Neuronal stem cell (in vitro differentiated cells): ENCODE measurements at regions not wholly inside any gene's neighbourhood (a gene's known extent, or its start where the extent isn't known, plus 50 kb on each side); places are given as distances from the start of the nearest gene placed in this dataset.

Experiments
- DNase-seq: peaks from one replicate; pipeline ENCODE4 v3.0.0-alpha.2; 2013; ENCODE audit warnings: low spot score
- H2AFZ ChIP-seq: one replicate; pipeline ENCODE4 v1.6.1; 2013; ENCODE audit warnings: mild to moderate bottlenecking, low read length, inconsistent platforms
- H2AK5ac ChIP-seq: 2 replicates; pipeline ENCODE4 v1.6.1; 2013; ENCODE audit warnings: low read depth, mild to moderate bottlenecking, inconsistent platforms, low read length, moderate library complexity, mixed read lengths
- H2BK120ac ChIP-seq: 2 replicates; pipeline ENCODE4 v1.6.1; 2013; ENCODE audit warnings: low read depth, mild to moderate bottlenecking, inconsistent platforms, low read length, moderate library complexity, mixed read lengths
- H2BK12ac ChIP-seq: one replicate; pipeline ENCODE4 v1.6.1; 2013; ENCODE audit warnings: low read length, inconsistent platforms
- H2BK15ac ChIP-seq: 2 replicates; pipeline ENCODE4 v1.6.1; 2013; ENCODE audit warnings: mild to moderate bottlenecking, low read length, inconsistent platforms, mixed read lengths
- H2BK5ac ChIP-seq: one replicate; pipeline ENCODE4 v1.6.1; 2013; ENCODE audit warnings: inconsistent platforms, mild to moderate bottlenecking, low read length, moderate library complexity
- H3K14ac ChIP-seq: one replicate; pipeline ENCODE4 v1.6.1; 2013; ENCODE audit warnings: low read length, inconsistent platforms
- H3K18ac ChIP-seq: 2 replicates; pipeline ENCODE4 v1.6.1; 2013; ENCODE audit warnings: low read length, inconsistent platforms
- H3K23ac ChIP-seq: 2 replicates; pipeline ENCODE4 v1.6.1; 2013; ENCODE audit warnings: low read depth, mild to moderate bottlenecking, mixed read lengths, low read length, inconsistent platforms; ENCODE audit not compliant: poor library complexity
- H3K27ac ChIP-seq: replicated peaks from 3 replicates; pipeline ENCODE4 v1.5.1; 2013; ENCODE audit warnings: low read length, inconsistent platforms
- H3K27me3 ChIP-seq, 3 experiments: 2 replicates each; pipeline ENCODE4 v1.6.1; 2013; ENCODE audit warnings: low read length in 3 of 3, mild to moderate bottlenecking in 2 of 3, inconsistent platforms in 1 of 3, low read depth in 1 of 3, mixed read lengths in 1 of 3, moderate library complexity in 1 of 3; ENCODE audit not compliant: control insufficient read depth in 3 of 3, insufficient read depth in 3 of 3
- H3K36me3 ChIP-seq, 2 donors: replicated peaks in 1 of 2; 2 replicates each; pipeline ENCODE4 v1.6.1; 2013; ENCODE audit warnings: low read length in 2 of 2; ENCODE audit not compliant: control insufficient read depth in 2 of 2, insufficient read depth in 2 of 2
- H3K4ac ChIP-seq: 2 replicates; pipeline ENCODE4 v1.6.1; 2013; ENCODE audit warnings: inconsistent platforms, mild to moderate bottlenecking, low read length, moderate library complexity
- H3K4me1 ChIP-seq, 2 donors: 1 replicate in 1 of 2; 2 replicates in 1 of 2; pipeline ENCODE4 v1.6.1; 2013; ENCODE audit warnings: low read length in 2 of 2, low read depth in 1 of 2; ENCODE audit not compliant: control insufficient read depth in 2 of 2, insufficient read depth in 1 of 2
- H3K4me2 ChIP-seq: one replicate; pipeline ENCODE4 v1.6.1; 2013; ENCODE audit warnings: mild to moderate bottlenecking, low read length, inconsistent platforms; ENCODE audit not compliant: insufficient read depth, poor library complexity, severe bottlenecking
- H3K4me3 ChIP-seq, 2 donors: 2 replicates each; pipeline ENCODE4 v1.5.1; 2013; ENCODE audit warnings: low read length in 2 of 2, mild to moderate bottlenecking in 2 of 2, inconsistent platforms in 1 of 2, moderate library complexity in 1 of 2
- H3K79me1 ChIP-seq: one replicate; pipeline ENCODE4 v1.6.1; 2013; ENCODE audit warnings: low read depth, mild to moderate bottlenecking, inconsistent platforms, low read length, moderate library complexity
- H3K9ac ChIP-seq: one replicate; pipeline ENCODE4 v1.6.1; 2013; ENCODE audit warnings: mild to moderate bottlenecking, low read depth, low read length, inconsistent platforms; ENCODE audit not compliant: poor library complexity
- H3K9me3 ChIP-seq, 2 donors: replicated peaks in 1 of 2; 2 replicates each; pipeline versions ENCODE3 to v1.6.1; 2013; ENCODE audit warnings: low read length in 2 of 2, mild to moderate bottlenecking in 2 of 2, inconsistent platforms in 1 of 2, low read depth in 1 of 2, mixed read lengths in 1 of 2, moderate library complexity in 1 of 2; ENCODE audit not compliant: control insufficient read depth in 2 of 2, insufficient read depth in 1 of 2
- H4K8ac ChIP-seq: one replicate; pipeline ENCODE4 v1.6.1; 2013; ENCODE audit warnings: low read depth, mild to moderate bottlenecking, inconsistent platforms, low read length, moderate library complexity
- H4K91ac ChIP-seq: one replicate; pipeline ENCODE4 v1.6.1; 2013; ENCODE audit warnings: low read length, low read depth, mild to moderate bottlenecking, inconsistent platforms; ENCODE audit not compliant: poor library complexity
- WGBS, 2 donors: extraction: QIAGEN DNeasy Blood & Tissue Kit; methylation state at CpG; one replicate each; pipeline ENCODE4 v1.1.7; 2013; ENCODE audit warnings: missing lambda C conversion rate in 2 of 2, mixed read lengths in 1 of 2; ENCODE audit not compliant: insufficient read length in 2 of 2, insufficient replicate concordance in 1 of 2; ENCODE audit errors: extremely low coverage in 2 of 2; 5-methylcytosine and 5-hydroxymethylcytosine counted together

- no peak overlapping the region for H2BK5ac ChIP-seq
- no peak overlapping the region for H3K18ac ChIP-seq
- H3K9me3 ChIP-seq = no peaks in the 10 kb centered on the region
- no peak overlapping the region for H3K27ac ChIP-seq
- no peaks in the 10 kb centered on the region for H3K4me1 ChIP-seq
- no peak overlapping the region for H3K4me3 ChIP-seq
- WGBS, 2 donors = no CpG with 5 or more reads among the region's 4 CpGs
- no peaks in the 10 kb centered on the region for H3K36me3 ChIP-seq
- no peak overlapping the region for H3K4ac ChIP-seq
- H2BK12ac ChIP-seq = no peak overlapping the region
- H3K14ac ChIP-seq = no peak overlapping the region
- no peaks in the 10 kb centered on the region for H3K27me3 ChIP-seq
- H3K4me2 ChIP-seq = no peak overlapping the region
- H3K79me1 ChIP-seq = no peaks in the 10 kb centered on the region
- no peak overlapping the region for H2BK120ac ChIP-seq
- H3K23ac ChIP-seq = no peak overlapping the region
- no peak for DNase-seq
- no peak overlapping the region for H4K8ac ChIP-seq
- H2BK15ac ChIP-seq = no peak overlapping the region
- no peak overlapping the region for H2AFZ ChIP-seq
- H2AK5ac ChIP-seq = no peak overlapping the region
- no peak overlapping the region for H4K91ac ChIP-seq
- H3K9ac ChIP-seq = no peak overlapping the region
Measured at GRCh38 chr2:67221266-67221665, 175.9 kb upstream of the ETAA1 start.

- H3K4me1 ChIP-seq = no peaks in the 10 kb centered on the region
- no peak overlapping the region for H3K14ac ChIP-seq
- no peak overlapping the region for H2BK15ac ChIP-seq
- no peak overlapping the region for H2BK5ac ChIP-seq
- H3K9me3 ChIP-seq = no peaks in the 10 kb centered on the region
- no peak overlapping the region for H4K91ac ChIP-seq
- no peak overlapping the region for H3K4ac ChIP-seq
- no peak overlapping the region for H3K23ac ChIP-seq
- H3K9ac ChIP-seq = no peak overlapping the region
- no peak for DNase-seq
- no peak overlapping the region for H2AK5ac ChIP-seq
- no peak overlapping the region for H2BK120ac ChIP-seq
- H3K18ac ChIP-seq = no peak overlapping the region
- no peak overlapping the region for H3K4me2 ChIP-seq
- no peak overlapping the region for H2BK12ac ChIP-seq
- no peak overlapping the region for H3K27ac ChIP-seq
- H3K79me1 ChIP-seq = no peaks in the 10 kb centered on the region
- H4K8ac ChIP-seq = no peak overlapping the region
- no peak overlapping the region for H2AFZ ChIP-seq
- no peaks in the 10 kb centered on the region for H3K36me3 ChIP-seq
- H3K27me3 ChIP-seq = no peaks in the 10 kb centered on the region
- no CpG with 5 or more reads among the region's 4 CpGs for WGBS, 2 donors
- H3K4me3 ChIP-seq = no peak overlapping the region
Measured at GRCh38 chr2:67225287-67225973, 171.7 kb upstream of the ETAA1 start.

- H3K4ac ChIP-seq = no peak overlapping the region
- H3K9me3 ChIP-seq = no peaks in the 10 kb centered on the region
- no peak overlapping the region for H4K91ac ChIP-seq
- no peak overlapping the region for H2BK15ac ChIP-seq
- no peak overlapping the region for H4K8ac ChIP-seq
- no peak overlapping the region for H3K4me3 ChIP-seq
- no peak overlapping the region for H2BK12ac ChIP-seq
- no peak overlapping the region for H3K14ac ChIP-seq
- H2AFZ ChIP-seq = no peak overlapping the region
- no peak overlapping the region for H2BK120ac ChIP-seq
- no peak overlapping the region for H3K27ac ChIP-seq
- H3K9ac ChIP-seq = no peak overlapping the region
- no peaks in the 10 kb centered on the region for H3K79me1 ChIP-seq
- H2BK5ac ChIP-seq = no peak overlapping the region
- H3K4me2 ChIP-seq = no peak overlapping the region
- H3K18ac ChIP-seq = no peak overlapping the region
- H2AK5ac ChIP-seq = no peak overlapping the region
- no peaks in the 10 kb centered on the region for H3K27me3 ChIP-seq
- H3K23ac ChIP-seq = no peak overlapping the region
- no peaks in the 10 kb centered on the region for H3K4me1 ChIP-seq
- no peak for DNase-seq
- H3K36me3 ChIP-seq = no peaks in the 10 kb centered on the region
Measured at GRCh38 chr2:67229706-67230105, 167.4 kb upstream of the ETAA1 start.

- Histone ChIP-seq H3K4me2 (no peak overlapping the region), H3K79me1 (no peaks in the 10 kb centered on the region), H2BK5ac (no peak overlapping the region), H3K4me1 (no peaks in the 10 kb centered on the region), H2BK15ac (no peak overlapping the region), H3K9me3 (no peaks in the 10 kb centered on the region), H3K9ac (no peak overlapping the region), H4K91ac (no peak overlapping the region), H3K14ac (no peak overlapping the region), H3K18ac (no peak overlapping the region), H2AK5ac (no peak overlapping the region), H2AFZ (no peak overlapping the region), H3K23ac (no peak overlapping the region), H3K27ac (no peak overlapping the region), H3K27me3 (no peaks in the 10 kb centered on the region), H3K4me3 (no peak overlapping the region), H2BK12ac (no peak overlapping the region), H2BK120ac (no peak overlapping the region), H4K8ac (no peak overlapping the region), H3K4ac (no peak overlapping the region), H3K36me3 (no peaks in the 10 kb centered on the region)
- no peak for DNase-seq
- WGBS, 2 donors = no CpG with 5 or more reads among the region's 1 CpG
Measured at GRCh38 chr2:67232936-67233335, 164.2 kb upstream of the ETAA1 start.
